GM23248 (cell line): ENCODE measurements at regions not wholly inside any gene's neighbourhood (a gene's known extent, or its start where the extent isn't known, plus 50 kb on each side); places are given as distances from the start of the nearest gene placed in this dataset.
A peak's percentile ranks its signal among the peaks of the same experiment; 100 is the strongest.

Experiments
- DNase-seq: peaks from one replicate; pipeline ENCODE4 v3.0.0-alpha.2; 2015
- H2AFZ ChIP-seq: fragments of 200-600 bp; sonication (generic); 2 replicates; pipeline ENCODE4 v1.6.1; 2016; ENCODE audit warnings: antibody characterized with exemption
- H3F3A ChIP-seq: fragments of 200-600 bp; sonication (generic); 2 replicates; pipeline ENCODE4 v1.6.1; 2016; ENCODE audit warnings: mild to moderate bottlenecking, antibody characterized with exemption, mixed run types; ENCODE audit not compliant: insufficient read depth
- H3K27ac ChIP-seq: fragments of 200-600 bp; sonication (generic); 2 replicates; pipeline ENCODE4 v1.5.1; 2016; ENCODE audit warnings: mild to moderate bottlenecking
- H3K27me3 ChIP-seq: fragments of 200-600 bp; sonication (generic); replicated peaks from 2 replicates; pipeline ENCODE4 v1.6.1; 2016; ENCODE audit warnings: mild to moderate bottlenecking; ENCODE audit not compliant: insufficient read depth
- H3K36me3 ChIP-seq: fragments of 200-600 bp; sonication (generic); 2 replicates; pipeline ENCODE4 v1.6.1; 2016; ENCODE audit warnings: low read depth, mild to moderate bottlenecking
- H3K4me1 ChIP-seq: fragments of 200-600 bp; sonication (generic); 2 replicates; pipeline ENCODE4 v1.6.1; 2016; ENCODE audit warnings: mild to moderate bottlenecking; ENCODE audit not compliant: insufficient read depth
- H3K4me2 ChIP-seq: fragments of 200-600 bp; sonication (generic); one replicate; pipeline ENCODE4 v1.6.1; 2016; ENCODE audit warnings: mild to moderate bottlenecking; ENCODE audit not compliant: unreplicated experiment
- H3K4me3 ChIP-seq: fragments of 200-600 bp; sonication (generic); 2 replicates; pipeline ENCODE4 v1.5.1; 2016; ENCODE audit warnings: mild to moderate bottlenecking
- H3K79me2 ChIP-seq: fragments of 200-600 bp; sonication (generic); 2 replicates; pipeline ENCODE4 v1.6.1; 2016; ENCODE audit warnings: mild to moderate bottlenecking; ENCODE audit not compliant: insufficient read depth
- H3K9ac ChIP-seq: fragments of 200-600 bp; sonication (generic); 2 replicates; pipeline ENCODE4 v1.6.1; 2016; ENCODE audit warnings: mild to moderate bottlenecking
- H3K9me2 ChIP-seq: fragments of 200-600 bp; sonication (generic); 2 replicates; pipeline ENCODE4 v1.6.1; 2016; ENCODE audit warnings: mixed run types, mild to moderate bottlenecking, moderate library complexity; ENCODE audit not compliant: insufficient read depth
- H3K9me3 ChIP-seq: fragments of 200-600 bp; sonication (generic); one replicate; pipeline ENCODE4 v1.6.1; 2017; ENCODE audit warnings: low read depth
- H4K20me1 ChIP-seq: fragments of 200-600 bp; sonication (generic); 2 replicates; pipeline ENCODE4 v1.6.0; 2016; ENCODE audit not compliant: insufficient read depth
- EZH2 ChIP-seq: fragments of 200-600 bp; sonication (generic); IDR thresholded peaks from 2 replicates; pipeline ENCODE4 v1.6.1; 2018; ENCODE audit warnings: antibody characterized with exemption, mild to moderate bottlenecking; ENCODE audit not compliant: insufficient read depth, poor library complexity, severe bottlenecking
- EZH2phosphoT487 ChIP-seq: fragments of 200-600 bp; sonication (generic); IDR thresholded peaks from 2 replicates; pipeline ENCODE4 v1.6.1; 2018; ENCODE audit warnings: antibody characterized with exemption, moderate library complexity, mild to moderate bottlenecking, low read depth; ENCODE audit not compliant: insufficient read depth
- WGBS, 2 experiments: methylation state at CpG; one replicate each; pipeline ENCODE4 v1.1.6; 2015 to 2017; ENCODE audit warnings: low lambda C conversion rate in 2 of 2, low coverage in 1 of 2; ENCODE audit errors: missing lambda C conversion rate in 2 of 2; 5-methylcytosine and 5-hydroxymethylcytosine counted together
- in situ Hi-C: fragments of 300-500 bp; cut with MboI; formaldehyde crosslinking; loops from 2 replicates; pipeline ENCODE4 v1.15.0; 2020

GRCh38 chr12:116456330-116457082, 102.7 kb upstream of the MAP1LC3B2 start:
- peak overlapping the region; percentile 99 for H3K27ac ChIP-seq
- no peaks in the 10 kb centered on the region for H3K79me2 ChIP-seq
- H3K9me2 ChIP-seq = no peaks in the 10 kb centered on the region
- TF ChIP-seq EZH2phosphoT487 (no peak), EZH2 (no peak)
- H2AFZ ChIP-seq = peak overlapping the region; percentile 78
- in situ Hi-C loops = no loop called here
- H3K4me1 ChIP-seq = peaks cover 24% of the 10 kb centered on the region
- H3K36me3 ChIP-seq = no peaks in the 10 kb centered on the region
- no peaks in the 10 kb centered on the region for H3K9me3 ChIP-seq
- no peaks in the 10 kb centered on the region for H4K20me1 ChIP-seq
- WGBS, 2 experiments = 15 to 18% methylated on average over 14 to 15 of the region's 15 CpGs
- no peaks in the 10 kb centered on the region for H3K27me3 ChIP-seq
- peaks cover 16% of the 10 kb centered on the region for H3F3A ChIP-seq
- peak overlapping the region; percentile 46 for H3K4me3 ChIP-seq
- peak overlapping the region; percentile 77 for H3K4me2 ChIP-seq
- peak; percentile 65 for DNase-seq
- peak overlapping the region; percentile 92 for H3K9ac ChIP-seq

- H4K20me1 ChIP-seq = no peaks in the 10 kb centered on the region
- H3K9ac ChIP-seq = no peak overlapping the region
- H3K9me2 ChIP-seq = no peaks in the 10 kb centered on the region
- in situ Hi-C loops = no loop called here
- no peak overlapping the region for H3K27ac ChIP-seq
- H2AFZ ChIP-seq = no peak overlapping the region
- no peak for DNase-seq
- no peak overlapping the region for H3K4me3 ChIP-seq
- peaks cover 16% of the 10 kb centered on the region for H3F3A ChIP-seq
- H3K79me2 ChIP-seq = no peaks in the 10 kb centered on the region
- H3K4me1 ChIP-seq = peaks cover 24% of the 10 kb centered on the region
- no peaks in the 10 kb centered on the region for H3K9me3 ChIP-seq
- H3K27me3 ChIP-seq = no peaks in the 10 kb centered on the region
- no peak overlapping the region for H3K4me2 ChIP-seq
- 88 to 94% methylated on average over 12 of the region's 12 CpGs for WGBS, 2 experiments
- H3K36me3 ChIP-seq = no peaks in the 10 kb centered on the region
- TF ChIP-seq EZH2 (no peak), EZH2phosphoT487 (no peak)
Measured at GRCh38 chr12:116458492-116458891, 100.7 kb upstream of the MAP1LC3B2 start.

GRCh38 chr12:116459011-116459875, 99.9 kb upstream of the MAP1LC3B2 start:
- peaks cover 16% of the 10 kb centered on the region for H3F3A ChIP-seq
- H3K36me3 ChIP-seq = no peaks in the 10 kb centered on the region
- H2AFZ ChIP-seq = no peak overlapping the region
- peaks cover 24% of the 10 kb centered on the region for H3K4me1 ChIP-seq
- no peaks in the 10 kb centered on the region for H3K27me3 ChIP-seq
- no peak overlapping the region for H3K27ac ChIP-seq
- H3K4me3 ChIP-seq = no peak overlapping the region
- H3K79me2 ChIP-seq = no peaks in the 10 kb centered on the region
- H3K9ac ChIP-seq = no peak overlapping the region
- DNase-seq = no peak
- WGBS, 2 experiments = 89 to 91% methylated on average over 21 of the region's 21 CpGs
- H3K4me2 ChIP-seq = no peak overlapping the region
- in situ Hi-C loops = no loop called here
- H4K20me1 ChIP-seq = no peaks in the 10 kb centered on the region
- TF ChIP-seq EZH2phosphoT487 (no peak), EZH2 (no peak)
- no peaks in the 10 kb centered on the region for H3K9me2 ChIP-seq
- H3K9me3 ChIP-seq = no peaks in the 10 kb centered on the region

GRCh38 chr12:116459916-116460663, 99.1 kb upstream of the MAP1LC3B2 start:
- Histone ChIP-seq H3K4me3 (no peak overlapping the region), H3K9me3 (no peaks in the 10 kb centered on the region), H3K4me2 (no peak overlapping the region), H3K9ac (no peak overlapping the region), H4K20me1 (no peaks in the 10 kb centered on the region), H3K27me3 (no peaks in the 10 kb centered on the region), H3K4me1 (peaks cover 18% of the 10 kb centered on the region), H3F3A (peaks cover 11% of the 10 kb centered on the region), H3K27ac (no peak overlapping the region), H3K36me3 (no peaks in the 10 kb centered on the region), H3K79me2 (no peaks in the 10 kb centered on the region), H3K9me2 (no peaks in the 10 kb centered on the region), H2AFZ (no peak overlapping the region)
- TF ChIP-seq EZH2phosphoT487 = no peak
- TF ChIP-seq EZH2 = no peak
- WGBS, 2 experiments = 53% methylated on average over 17 of the region's 17 CpGs
- DNase-seq = peak; percentile 49
- in situ Hi-C loops = no loop called here
